Activated T-cell treated with anti-CD3 and anti-CD28 coated beads, Interleukin-2, amount 50 U/mL, for 48 hours (primary cell): ENCODE measurements at regions not wholly inside any gene's neighbourhood (a gene's known extent, or its start where the extent isn't known, plus 50 kb on each side); places are given as distances from the start of the nearest gene placed in this dataset.
"Not testable (repeated sequence)": the region's sequence is repeated elsewhere in the genome, so short reads cannot be mapped to it uniquely, and the experiment has no call there.

Experiments used
- DNase-seq, 2 experiments: peaks; one replicate each; pipeline ENCODE4 v3.0.0-alpha.2; 2020

- DNase-seq, result no peak
Measured at GRCh38 chr2:195146761-195147541, 510.1 kb upstream of the SLC39A10 start.

DNA sequence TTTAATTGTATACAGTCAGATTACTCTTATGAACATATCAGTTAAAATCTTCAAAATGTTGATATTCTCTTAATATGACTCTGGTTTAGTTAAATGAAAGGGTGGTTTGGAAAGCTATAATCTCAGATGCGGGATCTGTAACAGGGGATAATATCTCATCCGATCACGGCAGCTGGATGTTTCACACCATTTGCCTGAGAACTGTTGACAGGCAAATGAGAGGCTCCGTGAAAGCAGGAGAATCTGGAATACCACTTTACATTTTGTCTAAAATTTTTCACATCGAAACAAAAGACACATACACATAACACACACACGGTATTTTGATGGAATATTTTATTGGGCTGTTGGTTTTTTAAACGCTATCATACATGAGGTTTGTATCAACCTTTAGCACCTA lies 518.6 kb upstream of the SLC39A10 start:
- DNase-seq, result no peak

DNA sequence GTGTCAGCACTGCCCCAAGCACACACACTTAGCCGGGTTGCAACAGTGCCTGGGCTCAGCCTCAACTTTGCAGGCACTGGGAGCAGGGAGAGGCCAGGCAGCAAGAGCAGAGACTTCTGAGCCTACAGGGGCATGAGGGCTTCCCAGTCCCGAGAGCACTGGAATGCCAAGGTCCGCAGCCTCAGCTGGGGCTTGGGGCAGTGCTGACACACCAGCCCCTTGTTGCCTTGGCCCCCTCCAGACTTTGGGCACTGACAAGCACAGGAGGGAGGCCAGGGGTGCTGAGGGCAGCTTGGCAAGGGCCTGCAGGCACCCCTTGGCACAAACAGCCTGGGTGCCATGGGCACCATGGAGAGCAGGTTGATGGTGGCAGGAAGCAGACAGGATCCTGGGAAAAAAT lies 531.1 kb upstream of the SLC39A10 start:
- DNase-seq, result not testable (repeated sequence)

DNA sequence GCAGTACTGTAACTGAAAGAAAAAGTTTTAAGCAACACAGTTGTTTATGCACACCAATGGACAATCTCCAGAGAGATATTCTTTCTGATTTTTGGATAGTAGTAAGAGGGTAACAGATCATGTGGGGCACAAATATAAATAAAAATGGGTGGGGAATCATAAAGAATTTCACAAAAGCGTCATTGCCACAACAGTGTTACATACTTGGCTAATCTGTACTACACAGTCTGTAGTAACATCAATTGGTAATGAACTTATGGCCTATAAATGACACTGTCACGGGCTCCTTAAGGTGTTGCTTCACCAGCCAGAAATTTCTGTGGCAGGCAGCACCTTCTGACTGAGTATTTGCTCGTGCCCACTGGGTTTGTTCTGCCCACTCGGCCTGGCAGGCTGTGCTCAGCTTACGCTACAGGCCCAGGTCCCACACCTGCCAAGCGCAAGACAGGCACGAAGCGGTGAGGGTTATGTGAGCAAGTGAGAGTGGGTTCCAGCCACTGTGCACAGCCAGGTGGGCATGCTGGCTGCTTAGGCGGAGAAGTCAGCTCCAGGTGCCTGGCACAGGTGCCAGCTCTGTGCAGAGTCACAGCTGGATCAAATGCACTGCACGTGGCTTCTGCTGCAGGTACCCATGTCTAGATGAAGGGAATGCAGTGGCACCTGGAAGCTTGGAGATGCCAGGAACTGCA lies 532.5 kb upstream of the SLC39A10 start:
- DNase-seq, result no peak

- DNase-seq, result no peak
Measured at GRCh38 chr2:195122653-195123052, 534.4 kb upstream of the SLC39A10 start.

GRCh38 chr2:195121341-195121740 lies 535.7 kb upstream of the SLC39A10 start:
- no peak for DNase-seq

DNA sequence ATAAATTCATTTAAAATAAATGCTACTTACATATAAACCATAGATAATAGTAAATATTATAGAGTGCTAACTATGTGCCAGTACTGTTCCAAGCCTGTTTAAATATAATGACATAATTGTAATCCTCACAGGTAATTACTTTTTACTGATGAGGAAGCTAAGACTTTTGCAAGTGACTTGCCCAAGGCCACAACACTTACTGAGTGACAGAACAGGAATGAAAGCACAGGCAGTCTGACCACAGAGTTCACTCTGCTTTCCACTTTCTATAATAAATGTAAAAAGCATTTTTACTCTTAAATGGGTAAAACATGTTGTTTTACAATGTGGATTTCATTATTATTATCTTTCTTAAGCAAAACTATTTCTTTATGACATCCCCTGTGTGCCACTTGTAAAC lies 537.8 kb upstream of the SLC39A10 start:
- no peak for DNase-seq

DNA sequence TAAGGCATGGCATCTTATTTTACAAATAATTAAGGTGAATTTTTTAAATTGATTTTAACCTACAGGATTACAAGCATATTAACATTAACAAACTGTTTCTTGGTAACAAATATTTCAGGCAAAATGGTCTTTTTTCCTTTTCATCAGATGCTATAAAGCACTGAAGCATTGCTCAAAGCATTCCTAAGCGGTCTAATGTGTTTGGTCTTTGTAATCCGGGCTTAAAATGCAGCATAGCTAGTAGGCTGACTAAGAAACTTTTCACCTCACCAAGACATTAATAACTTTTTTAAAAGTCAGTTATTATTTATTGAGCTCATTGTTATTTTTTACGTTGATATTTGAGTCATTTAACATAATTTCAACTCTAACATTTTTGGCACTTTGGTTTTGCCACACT lies 538.8 kb upstream of the SLC39A10 start:
- DNase-seq, result no peak

GRCh38 chr2:195117011-195117410 lies 540.0 kb upstream of the SLC39A10 start:
- no peak for DNase-seq

- no peak for DNase-seq
Measured at GRCh38 chr2:195115738-195116137, 541.3 kb upstream of the SLC39A10 start.

DNA sequence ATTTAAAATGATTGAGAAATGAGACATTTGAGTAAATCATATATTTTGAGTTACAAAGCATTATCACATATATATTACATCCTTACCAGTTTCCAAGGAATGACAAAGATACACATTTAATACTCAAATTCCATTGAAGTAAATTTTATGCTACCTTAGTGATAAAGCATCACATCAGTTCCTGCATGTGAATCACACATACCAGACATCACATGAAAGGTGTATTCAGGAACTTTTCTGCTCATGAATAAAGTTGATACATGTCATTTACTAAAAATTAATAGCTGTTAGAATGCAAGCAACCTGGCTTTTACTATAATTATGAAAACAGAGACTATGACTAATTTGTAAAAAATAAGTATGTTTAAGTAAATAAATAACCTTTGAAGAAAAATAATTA lies 548.8 kb upstream of the SLC39A10 start:
- no peak for DNase-seq

GRCh38 chr2:195106681-195107380 lies 550.2 kb upstream of the SLC39A10 start:
- no peak for DNase-seq

GRCh38 chr2:195105581-195105980 lies 551.4 kb upstream of the SLC39A10 start:
- DNase-seq, result no peak

DNA sequence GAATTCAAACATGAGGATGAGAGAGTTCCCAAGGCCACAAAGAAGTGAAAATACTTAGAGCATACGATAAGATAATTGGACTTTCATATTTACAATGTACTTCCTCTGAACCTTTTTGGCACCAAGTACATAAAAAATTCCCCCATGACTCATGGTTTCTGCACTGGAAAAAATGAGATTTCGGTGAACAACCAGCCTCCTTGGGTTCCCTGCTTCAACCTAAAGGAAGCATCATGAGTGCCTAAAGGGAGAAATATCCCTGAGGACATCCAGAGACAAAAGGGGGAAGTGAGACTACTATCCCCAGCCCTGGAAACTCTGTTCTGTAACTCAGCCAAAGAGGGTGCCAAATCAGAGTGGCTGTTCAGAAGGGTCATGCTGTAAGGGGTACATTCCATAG lies 562.7 kb upstream of the SLC39A10 start:
- no peak for DNase-seq

- no peak for DNase-seq
Measured at GRCh38 chr2:195092341-195092740, 564.7 kb upstream of the SLC39A10 start.

GRCh38 chr2:195072806-195073205 lies 584.2 kb upstream of the SLC39A10 start:
- not testable (repeated sequence) for DNase-seq

- DNase-seq, result no peak
Measured at GRCh38 chr2:195057001-195057400, 600.0 kb upstream of the SLC39A10 start.

DNA sequence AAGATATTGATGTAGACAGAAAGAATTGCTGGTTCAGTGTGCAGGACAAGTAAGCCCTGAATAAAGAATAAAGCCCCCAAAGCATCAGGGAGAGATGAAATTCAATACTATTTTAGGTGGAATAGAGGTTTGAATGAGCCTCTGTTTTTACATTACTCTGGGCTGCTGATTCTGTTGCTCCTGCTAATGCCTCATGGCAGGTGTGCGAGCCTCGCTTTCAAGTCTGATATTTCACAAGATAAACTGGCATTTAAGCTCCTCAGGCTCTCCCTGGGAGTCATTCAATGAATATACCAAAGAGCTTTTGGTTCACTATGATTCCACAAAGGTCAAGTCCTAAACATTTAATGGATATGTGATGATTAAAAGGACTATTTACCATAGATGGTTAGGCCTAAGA lies 601.0 kb upstream of the SLC39A10 start:
- no peak for DNase-seq

DNA sequence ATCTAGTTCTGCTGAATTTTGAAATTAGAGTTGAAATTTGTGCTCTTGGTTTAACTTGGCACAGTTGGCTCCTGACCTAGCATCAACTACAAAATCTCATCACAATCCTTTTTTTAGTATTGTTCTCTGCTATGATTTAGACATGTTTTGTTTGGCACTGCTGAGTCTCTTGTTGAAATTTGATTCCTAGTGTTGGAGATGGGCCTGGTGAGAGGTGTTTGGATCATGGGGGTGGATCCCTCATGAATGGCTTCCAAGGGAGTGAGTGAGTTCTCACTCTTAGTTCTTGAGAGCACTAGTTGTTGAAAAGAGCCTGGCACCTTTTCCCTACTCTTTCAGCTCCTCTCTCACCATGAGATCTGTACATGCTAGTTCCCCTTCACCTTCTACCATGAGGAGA lies 605.6 kb upstream of the SLC39A10 start:
- no peak for DNase-seq

GRCh38 chr2:195049372-195050031 lies 607.5 kb upstream of the SLC39A10 start:
- no peak for DNase-seq

- no peak for DNase-seq
Measured at GRCh38 chr2:195047955-195048354, 609.1 kb upstream of the SLC39A10 start.

GRCh38 chr2:195044801-195045200 lies 612.2 kb upstream of the SLC39A10 start:
- DNase-seq, result no peak

- no peak for DNase-seq
Measured at GRCh38 chr2:195038153-195038552, 618.9 kb upstream of the SLC39A10 start.
